Thyroid gland (tissue), 4 donors: ENCODE measurements at regions not wholly inside any gene's neighbourhood (a gene's known extent, or its start where the extent isn't known, plus 50 kb on each side); places are given as distances from the start of the nearest gene placed in this dataset.

ENCODE experiments used
- CTCF ChIP-seq, 6 experiments: fragments of 200-600 bp in 3 of 6; fragments of 450-650 bp in 3 of 6; sonication (generic) in 3 of 6; IDR thresholded peaks; one replicate each; pipeline ENCODE4 v1.5.1; 2016 to 2019; ENCODE audit warnings: antibody characterized with exemption in 6 of 6, mild to moderate bottlenecking in 2 of 6, inconsistent platforms in 1 of 6, moderate library complexity in 1 of 6
- POLR2A ChIP-seq, 2 donors: fragments of 450-650 bp; IDR thresholded peaks; one replicate each; pipeline ENCODE4 v1.6.1; 2017; ENCODE audit warnings: antibody characterized with exemption in 2 of 2, mild to moderate bottlenecking in 2 of 2, moderate library complexity in 1 of 2

DNA sequence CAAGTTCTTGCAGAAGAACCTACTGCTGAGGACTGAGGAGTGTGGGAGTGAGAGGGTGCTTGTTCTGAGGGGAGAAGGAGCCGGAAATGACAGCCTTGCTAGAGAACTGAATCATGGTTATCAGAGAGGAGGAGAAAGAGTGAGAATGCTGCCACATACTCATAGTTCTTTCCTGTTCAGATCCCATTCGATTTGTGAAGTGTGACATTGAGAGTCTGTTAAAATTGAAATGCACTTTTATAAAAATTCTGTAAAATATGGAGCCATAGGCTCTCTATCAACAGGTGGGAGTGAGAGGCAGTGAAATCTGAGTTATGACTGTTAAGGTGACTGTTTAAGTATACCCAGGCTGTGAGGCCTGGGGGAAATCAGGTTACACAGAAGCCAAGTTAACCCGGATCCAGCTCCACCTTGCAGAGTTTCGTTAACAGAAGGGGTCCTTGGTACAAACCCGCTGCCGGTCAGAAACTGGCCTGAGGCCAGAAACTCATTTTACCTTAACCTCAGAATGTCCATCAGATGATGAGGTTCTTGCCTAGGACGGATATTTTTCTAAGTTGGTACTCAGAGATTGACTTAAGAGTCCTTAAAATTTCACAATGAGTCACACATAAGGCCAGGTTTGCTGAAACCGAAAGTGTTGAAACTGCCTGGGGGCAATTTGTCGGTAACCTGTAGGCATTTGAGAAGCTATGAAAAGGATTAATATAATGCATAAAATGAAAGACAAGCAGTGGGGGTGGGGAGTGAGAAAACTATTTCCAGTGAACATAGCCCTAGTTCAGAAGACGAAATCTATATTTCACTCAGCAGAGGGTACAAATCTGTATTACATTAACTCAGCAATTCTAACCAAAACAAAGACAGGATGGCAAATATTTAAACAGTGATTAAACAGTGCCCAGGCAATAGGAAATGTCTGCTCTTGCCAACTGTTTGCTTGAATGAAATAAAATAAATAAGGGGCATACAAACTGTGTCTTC is 350.5 kb downstream of the KCNRG start:
- no peak for TF ChIP-seq CTCF (IDR thresholded peaks at IDR 0.05)
- no peak for TF ChIP-seq POLR2A (IDR thresholded peaks at IDR 0.05)
